GM21529 (cell line): ENCODE measurements at regions not wholly inside any gene's neighbourhood (a gene's known extent, or its start where the extent isn't known, plus 50 kb on each side); places are given as distances from the start of the nearest gene placed in this dataset.
"Not testable (repeated sequence)": the region's sequence is repeated elsewhere in the genome, so short reads cannot be mapped to it uniquely, and the experiment has no call there.

Experiments
- ATAC-seq: cut with Tn5 transposase; IDR thresholded peaks from one replicate; pipeline ENCODE4 v1.9.1; 2021; ENCODE audit not compliant: unreplicated experiment

DNA sequence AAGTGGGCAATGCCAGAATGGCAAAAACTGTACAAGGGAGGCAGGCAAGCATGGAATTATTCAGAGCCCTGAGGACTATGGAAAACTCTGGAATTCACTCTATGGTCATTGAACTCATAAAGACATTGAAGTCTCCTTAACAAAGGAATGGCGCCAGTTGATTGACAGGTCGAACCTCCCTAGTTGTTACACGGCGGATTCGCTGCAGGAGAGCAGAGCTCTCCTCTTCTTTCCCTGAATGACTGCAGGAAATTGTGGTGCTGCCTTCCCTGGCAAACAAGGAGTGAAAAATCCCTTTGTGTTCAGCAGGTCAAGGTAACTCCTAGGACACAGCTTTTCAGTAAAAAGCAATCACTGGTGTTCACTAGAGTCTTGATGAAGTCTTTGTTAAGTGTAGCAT is 732.8 kb upstream of the FRG1 start:
- no peak for ATAC-seq

DNA sequence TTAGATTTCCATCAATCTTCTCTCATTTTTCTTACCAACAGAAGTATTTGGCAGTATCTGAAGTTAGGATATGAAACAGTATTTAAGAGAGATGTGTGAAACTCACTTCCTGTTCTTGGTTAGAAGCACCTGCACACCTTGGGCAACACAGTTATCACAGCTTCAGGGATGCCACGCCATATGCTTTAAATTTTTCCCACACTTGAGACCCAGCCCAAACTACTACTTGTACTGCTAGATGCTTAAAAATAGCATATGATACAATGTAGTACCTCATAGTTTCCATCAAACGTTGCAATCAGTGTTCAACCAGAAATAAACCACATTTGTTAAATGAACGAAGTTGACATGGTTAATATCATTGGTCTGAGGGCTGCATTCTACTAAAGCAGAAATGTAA is 725.1 kb upstream of the FRG1 start:
- ATAC-seq = no peak

DNA sequence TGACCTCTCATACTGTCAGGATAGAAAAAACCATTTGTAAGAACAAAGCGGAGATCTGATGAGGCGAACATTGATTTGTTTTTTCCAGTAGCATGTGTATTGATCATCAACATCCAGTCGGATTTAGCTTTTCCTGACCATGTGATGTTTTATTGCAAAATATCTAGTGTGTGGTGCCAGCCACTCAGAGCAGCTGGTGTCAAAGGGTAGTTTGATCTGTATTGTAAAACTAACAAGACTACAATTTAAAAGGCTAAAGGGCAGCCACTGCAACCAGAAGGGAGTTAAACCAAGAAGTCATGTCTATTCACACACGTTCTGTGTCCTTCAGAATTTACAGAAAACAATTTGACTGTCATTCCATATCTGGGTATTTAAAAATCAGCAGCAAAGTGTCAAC is 719.0 kb upstream of the FRG1 start:
- ATAC-seq = no peak

DNA sequence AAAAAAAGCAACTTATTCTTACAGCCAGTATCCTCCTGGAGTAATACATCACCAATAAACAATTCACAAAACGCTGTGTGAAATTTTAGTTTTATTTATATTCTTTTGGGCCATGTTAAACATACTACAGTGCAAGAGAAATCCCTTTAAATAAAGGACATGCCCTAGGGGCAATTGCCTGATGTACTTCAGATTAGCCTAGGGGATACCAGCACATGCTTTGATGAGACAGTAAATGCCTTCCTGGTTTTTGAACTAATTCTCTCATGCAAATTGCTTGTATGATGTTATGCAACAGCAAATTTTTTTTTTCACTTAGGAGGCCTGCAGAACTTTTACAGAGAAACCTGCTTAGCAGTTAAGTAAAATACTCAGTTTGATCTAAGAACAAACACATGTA is 711.9 kb upstream of the FRG1 start:
- ATAC-seq = no peak

DNA sequence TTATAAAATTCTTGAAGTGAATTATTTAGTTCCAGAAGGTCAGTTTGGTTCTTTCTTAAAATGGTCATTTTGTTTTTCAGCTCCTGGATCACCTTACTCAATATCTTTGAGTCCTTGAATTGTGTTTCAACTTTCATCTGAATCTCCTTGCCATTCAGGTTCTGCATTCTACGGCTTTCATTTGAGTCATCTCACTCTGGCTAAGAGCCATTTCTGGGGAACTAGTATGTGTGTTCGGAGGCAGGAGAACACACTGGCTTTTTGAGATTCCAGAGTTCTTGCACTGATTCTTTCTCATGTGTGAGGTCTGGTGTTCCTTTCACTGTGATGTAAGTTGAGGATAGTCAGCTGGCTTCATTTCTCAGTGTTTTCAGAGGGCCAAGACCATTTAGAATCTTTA is 708.4 kb upstream of the FRG1 start:
- no peak for ATAC-seq

DNA sequence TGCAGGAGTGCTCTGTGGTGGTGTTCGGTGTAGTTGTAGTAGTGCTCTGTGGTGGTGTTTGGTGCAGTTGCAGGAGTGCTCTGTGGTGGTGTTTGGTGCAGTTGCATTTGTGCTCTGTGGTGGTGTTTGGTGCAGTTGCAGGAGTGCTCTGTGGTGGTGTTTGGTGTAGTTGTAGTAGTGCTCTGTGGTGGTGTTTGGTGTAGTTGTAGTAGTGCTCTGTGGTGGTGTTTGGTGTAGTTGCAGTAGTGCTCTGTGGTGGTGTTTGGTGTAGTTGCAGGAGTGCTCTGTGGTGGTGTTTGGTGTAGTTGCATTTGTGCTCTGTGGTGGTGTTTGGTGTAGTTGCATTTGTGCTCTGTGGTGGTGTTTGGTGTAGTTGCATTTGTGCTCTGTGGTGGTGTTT is 706.9 kb upstream of the FRG1 start:
- ATAC-seq = not testable (repeated sequence)

DNA sequence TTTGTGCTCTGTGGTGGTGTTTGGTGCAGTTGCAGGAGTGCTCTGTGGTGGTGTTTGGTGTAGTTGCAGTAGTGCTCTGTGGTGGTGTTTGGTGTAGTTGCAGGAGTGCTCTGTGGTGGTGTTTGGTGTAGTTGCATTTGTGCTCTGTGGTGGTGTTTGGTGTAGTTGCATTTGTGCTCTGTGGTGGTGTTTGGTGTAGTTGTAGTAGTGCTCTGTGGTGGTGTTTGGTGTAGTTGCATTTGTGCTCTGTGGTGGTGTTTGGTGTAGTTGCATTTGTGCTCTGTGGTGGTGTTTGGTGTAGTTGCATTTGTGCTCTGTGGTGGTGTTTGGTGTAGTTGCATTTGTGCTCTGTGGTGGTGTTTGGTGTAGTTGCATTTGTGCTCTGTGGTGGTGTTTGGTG is 705.7 kb upstream of the FRG1 start:
- not testable (repeated sequence) for ATAC-seq

DNA sequence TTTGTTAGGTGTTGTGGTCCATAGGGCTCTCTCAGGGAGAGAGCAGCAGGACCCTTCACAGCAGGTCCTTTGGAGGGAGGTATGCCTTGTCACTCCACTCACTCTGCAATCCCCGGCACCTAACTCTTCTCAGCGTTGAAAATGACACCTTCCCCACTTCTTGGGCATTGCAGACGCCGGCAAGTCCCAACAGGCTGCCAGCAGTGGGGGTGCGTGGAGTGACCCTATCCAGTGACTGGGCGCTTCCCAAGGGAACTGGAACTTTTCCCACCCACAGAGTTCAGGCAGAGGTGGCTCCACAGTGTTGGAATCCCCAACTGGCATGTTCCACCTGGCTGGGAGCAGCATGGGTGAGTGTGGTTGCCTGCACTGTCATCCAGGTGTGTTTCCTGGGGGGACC is 705.1 kb upstream of the FRG1 start:
- no peak for ATAC-seq

DNA sequence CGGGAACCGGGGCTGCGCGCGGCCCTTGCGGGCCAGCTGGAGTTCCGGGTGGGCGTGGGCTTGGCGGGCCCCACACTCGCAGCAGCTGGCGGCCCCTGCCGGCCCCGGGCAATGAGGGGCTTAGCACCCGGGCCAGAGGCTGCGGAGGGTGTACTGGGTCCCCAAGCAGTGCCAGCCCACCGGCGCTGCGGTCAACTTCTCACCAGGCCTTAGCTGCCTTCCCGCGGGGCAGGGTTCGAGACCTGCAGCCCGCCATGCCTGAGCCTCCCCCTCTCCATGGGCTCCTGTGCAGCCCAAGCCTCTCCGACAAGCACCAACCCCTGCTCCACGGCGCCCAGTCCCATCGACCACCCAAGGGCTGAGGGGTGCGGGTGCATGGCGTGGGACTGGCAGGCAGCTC is 704.4 kb upstream of the FRG1 start:
- not testable (repeated sequence) for ATAC-seq

DNA sequence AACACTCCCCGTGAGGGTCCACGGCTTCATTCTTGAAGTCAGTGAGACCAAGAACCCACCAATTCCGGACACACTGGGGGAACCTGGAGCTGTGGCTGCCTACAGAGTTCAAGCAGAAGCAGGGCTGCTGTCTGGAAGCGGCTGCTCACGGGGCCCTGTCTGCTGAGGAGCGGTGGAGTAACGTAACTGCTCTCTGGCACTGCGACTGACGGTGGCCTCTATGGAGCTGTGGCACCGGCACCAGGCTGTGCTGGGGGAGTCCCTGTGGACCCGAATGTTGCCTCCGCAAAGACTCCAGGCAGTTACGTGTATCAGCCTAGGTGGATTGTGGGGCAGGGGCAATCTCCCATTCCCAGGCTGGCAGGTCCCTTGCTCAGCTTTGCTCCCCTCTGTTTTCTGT is 703.3 kb upstream of the FRG1 start:
- ATAC-seq = no peak

DNA sequence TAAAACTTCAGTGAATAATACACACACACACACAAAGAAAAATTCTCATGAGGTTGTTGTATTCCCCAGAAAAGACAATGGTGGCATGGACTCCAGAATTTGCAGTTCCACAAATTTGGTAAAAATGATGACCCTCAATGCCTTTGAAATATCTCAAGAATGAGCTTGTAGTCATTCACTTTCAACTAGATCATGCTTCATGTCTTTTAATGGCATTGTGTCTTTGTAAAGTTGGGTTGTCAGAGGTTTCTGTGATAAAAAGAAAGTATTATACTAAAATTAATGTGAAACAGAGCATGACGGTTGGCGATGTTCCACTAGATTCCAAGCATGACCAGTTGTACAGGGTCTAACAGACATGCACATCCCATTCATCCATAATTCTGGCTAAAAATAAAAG is 685.0 kb upstream of the FRG1 start:
- no peak for ATAC-seq

DNA sequence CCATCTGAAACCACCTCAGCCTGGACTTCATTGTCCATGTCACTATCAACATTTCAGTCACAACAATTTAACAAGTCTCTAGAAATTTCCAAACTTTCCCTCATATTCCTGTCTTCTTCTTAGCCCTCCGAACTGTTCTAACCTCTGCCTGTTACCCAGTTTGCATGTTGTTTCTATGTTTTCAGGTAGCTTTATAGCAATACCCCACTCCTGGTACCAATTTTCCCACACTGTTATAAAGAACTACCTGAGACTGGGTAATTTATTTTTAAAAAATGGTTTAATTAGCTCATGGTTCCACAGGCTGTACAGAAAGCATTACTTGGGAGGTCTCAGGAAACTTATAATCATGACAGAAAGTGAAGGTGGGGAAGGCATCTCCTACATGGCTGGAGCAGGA is 679.2 kb upstream of the FRG1 start:
- ATAC-seq = no peak

DNA sequence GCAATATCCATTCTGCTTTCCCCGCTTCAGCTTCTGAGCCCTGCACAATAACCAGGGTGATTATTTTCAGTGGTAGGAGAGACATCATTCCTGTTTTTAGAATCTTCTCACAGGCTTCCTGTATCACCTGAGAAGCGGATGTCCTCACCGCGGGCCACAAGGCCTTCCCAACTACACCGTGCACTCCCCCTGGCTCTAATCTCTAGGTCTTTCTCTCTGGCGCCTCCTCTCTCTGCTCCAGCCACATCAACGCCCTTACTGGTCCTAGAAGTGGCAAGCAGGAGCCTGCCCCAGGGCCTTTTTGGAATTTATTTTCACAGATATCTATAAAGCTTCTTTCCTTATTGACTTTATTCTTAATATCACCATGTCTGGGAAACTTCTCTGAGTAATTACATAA is 675.2 kb upstream of the FRG1 start:
- ATAC-seq = no peak

DNA sequence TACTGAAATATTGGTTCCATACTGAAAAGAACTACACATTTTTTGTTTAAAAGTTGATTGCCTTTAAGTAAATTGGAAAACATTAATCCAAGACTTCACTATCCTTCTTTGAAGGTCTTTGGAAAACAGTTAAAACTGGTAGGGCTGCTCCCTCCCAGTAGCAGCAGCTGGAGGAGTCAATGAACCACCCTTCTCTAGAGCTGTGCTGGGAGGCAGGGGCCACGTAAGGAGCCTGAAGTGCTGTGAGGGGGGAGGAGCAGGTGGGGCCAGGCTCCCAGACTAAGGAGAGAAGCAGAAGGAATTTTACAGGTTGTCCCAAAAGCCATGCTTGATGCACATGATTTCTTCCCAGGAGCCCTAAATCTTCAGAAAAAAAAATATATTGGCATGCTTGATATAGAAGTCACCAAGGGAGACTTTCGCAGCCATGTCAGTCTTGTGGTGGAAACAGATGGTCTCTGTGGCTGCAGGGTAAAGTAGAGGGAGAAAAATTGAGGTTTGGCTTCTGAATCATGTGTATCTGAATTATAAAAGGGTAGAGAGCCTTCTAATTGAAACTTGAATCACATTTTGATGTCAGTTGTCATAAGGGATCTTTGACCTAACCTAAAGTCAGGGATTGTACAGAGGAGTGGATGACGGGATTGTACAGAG is 673.2 kb upstream of the FRG1 start:
- ATAC-seq = no peak

DNA sequence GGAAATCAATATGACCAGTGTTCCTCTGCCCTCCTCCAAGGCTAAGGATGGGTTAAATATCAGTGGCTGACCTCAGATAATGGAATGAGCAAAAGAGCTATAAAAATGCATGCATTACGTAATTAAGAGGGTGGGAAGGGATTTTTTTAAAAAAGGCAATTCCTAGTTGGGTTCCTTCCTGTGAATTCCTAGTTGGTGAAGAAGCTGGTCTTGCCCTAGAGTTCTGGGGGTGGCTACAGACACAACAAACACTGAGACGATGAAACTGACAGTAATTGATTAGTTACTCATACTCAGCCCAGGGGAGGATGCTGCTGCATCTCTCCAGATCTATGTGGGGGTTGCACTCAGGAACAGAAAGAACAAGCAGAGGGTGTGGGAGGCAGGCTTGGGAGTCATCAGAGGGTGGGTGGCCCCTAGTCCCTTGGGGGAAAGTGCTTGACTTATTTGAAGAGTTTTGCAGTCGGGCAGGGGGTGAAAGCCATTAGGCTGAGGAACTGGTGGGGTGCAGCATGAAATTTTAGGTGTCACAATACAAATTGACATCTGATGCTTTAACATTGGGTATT is 662.0 kb upstream of the FRG1 start:
- no peak for ATAC-seq

DNA sequence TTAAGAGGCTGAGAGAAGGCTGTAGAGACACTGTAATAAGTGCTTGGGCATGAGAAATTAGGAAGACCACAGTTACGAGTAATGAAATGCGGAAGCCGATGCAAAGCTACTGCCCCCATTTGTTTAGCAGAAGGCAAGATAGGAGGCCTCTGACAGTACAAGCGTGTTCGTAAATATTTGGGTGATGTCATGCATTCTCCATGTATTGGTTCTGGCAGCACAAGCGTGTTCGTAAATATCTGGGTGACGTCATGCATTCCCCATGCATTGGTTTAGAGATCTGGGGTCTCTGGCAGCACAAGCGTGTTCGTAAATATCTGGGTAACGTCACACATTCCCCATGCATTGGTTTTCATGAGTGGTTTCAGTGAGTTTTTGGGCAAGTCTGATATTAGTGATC is 661.5 kb upstream of the FRG1 start:
- no peak for ATAC-seq

DNA sequence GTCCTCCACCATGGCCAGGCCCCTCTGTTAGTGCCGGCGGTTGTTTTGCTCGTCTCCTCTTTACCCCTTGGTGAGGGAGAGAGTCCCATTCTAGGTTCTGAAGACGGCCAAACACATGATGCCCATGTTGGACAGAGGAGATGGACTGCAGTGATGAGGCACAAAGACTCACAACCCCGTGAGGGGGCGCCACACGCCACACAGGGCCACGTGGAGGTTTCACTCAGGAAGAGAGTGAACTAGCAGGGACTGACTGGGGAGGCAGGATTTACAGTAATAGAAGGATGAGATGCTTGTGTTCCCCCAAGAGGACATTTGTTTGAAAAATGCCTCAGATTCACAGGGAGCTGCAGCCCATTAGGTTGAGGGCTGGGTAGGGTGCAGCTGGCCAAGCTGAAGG is 655.3 kb upstream of the FRG1 start:
- no peak for ATAC-seq

DNA sequence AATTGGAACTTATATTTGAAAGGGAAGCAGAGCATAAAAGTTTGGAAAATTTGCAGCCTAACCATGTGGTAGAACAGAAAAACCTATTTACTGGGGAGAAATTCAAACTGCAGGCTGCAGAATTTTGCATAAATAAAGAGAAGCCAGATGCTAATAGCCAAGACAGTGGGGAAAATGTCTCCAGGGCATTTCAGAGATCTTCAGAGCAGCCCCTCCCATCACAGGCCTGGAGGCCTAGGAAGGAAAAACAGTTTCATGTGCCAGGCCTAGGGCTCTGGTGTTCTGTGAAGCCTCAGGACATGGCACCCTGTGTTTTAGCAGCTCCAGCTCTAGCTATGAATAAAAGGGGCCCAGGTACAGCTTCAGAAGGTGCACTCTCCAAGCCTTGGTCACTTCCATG is 648.7 kb upstream of the FRG1 start:
- ATAC-seq = no peak

DNA sequence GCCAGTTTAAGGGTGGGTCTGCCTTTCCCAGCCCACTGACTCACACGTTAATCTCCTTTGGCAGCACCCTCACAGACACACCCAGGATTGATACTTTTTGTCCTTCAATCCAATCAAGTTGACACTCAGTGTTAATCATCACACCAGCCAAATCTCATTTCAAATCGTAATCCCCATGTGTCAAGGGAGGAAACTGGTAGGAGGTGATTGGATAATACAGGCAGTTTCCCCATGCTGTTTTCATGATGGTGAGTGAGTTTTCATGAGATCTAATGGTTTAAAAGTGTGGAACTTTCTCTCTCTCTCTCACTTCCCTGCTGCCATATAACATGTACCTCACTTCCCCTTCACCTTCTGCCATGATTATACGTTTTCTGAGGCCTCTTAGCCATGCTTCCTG is 647.2 kb upstream of the FRG1 start:
- ATAC-seq = no peak

DNA sequence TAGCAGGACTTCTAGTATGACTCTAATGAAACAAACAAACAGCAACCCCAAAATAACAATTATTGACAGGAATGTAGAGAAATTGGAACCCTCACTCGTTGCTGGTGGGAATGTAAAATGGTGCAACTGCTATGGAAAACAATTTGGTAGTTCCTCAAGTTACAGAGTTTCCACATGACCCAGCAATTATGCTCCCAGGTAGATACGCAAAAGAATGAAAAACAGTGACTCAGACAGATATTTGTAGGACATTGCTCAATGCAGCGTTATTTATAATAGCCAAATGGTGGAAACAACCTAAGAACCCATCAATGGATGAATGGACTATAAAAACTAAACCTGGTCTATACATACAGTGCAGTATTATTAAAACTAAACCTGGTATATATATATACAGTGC is 646.1 kb upstream of the FRG1 start:
- ATAC-seq = no peak

DNA sequence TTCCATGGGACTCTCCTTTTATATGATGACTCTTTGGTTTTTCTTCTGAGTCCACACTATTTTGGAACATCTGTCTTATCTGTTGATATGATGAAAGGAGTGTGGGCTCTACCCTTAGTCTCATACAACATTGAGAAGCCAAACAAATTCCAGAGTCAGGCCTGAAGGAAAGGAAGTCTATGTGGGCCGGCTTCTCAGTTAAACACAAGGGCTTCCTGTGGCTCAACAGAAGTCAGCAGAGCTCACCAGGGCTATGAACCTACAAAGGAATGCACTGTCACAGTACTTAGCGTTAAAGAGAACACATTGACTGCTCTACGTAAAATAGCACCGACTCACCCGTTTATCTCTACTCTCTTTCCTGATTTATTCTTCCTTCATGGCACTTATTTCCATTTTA is 641.0 kb upstream of the FRG1 start:
- ATAC-seq = no peak

DNA sequence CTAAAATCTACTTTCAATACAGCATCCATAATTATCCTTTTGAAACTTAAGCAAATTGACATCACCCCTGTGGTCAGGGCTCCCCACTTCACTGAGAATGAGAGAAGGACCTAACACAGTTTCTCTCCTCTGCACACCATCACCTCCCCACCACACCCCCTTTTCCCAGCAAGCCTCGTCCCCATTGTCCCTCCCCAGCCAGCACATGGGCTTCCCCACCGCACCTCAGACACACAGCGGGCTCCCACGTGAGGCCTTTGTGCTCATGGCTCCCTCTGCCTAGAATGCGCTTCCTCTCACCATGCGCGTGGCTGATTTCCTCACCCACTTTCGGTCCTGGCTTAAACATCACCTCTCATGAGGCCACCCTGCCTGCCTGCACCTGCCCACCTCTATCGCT is 639.0 kb upstream of the FRG1 start:
- no peak for ATAC-seq

DNA sequence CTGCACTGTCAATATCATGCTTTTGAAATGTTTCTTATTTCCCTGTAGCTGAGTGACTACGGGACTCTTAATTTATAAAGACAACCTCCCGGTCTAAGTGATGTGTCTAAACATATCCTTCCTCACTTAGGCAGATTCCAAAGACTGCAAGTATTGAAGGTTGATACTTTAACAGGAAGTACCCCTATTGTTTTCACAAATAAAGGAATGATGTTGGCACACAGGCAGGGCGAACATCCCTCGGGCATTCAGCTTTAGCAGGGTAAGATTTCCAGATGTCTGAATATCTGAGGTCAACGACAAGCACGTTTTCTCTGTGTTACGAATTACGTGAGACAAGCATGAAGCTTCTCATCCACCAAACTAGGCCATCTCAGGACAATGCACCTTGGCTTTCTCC is 638.0 kb upstream of the FRG1 start:
- no peak for ATAC-seq
